ENCODE measurements at regions not wholly inside any gene's neighbourhood (a gene's known extent, or its start where the extent isn't known, plus 50 kb on each side); places are given as distances from the start of the nearest gene placed in this dataset.

DNA sequence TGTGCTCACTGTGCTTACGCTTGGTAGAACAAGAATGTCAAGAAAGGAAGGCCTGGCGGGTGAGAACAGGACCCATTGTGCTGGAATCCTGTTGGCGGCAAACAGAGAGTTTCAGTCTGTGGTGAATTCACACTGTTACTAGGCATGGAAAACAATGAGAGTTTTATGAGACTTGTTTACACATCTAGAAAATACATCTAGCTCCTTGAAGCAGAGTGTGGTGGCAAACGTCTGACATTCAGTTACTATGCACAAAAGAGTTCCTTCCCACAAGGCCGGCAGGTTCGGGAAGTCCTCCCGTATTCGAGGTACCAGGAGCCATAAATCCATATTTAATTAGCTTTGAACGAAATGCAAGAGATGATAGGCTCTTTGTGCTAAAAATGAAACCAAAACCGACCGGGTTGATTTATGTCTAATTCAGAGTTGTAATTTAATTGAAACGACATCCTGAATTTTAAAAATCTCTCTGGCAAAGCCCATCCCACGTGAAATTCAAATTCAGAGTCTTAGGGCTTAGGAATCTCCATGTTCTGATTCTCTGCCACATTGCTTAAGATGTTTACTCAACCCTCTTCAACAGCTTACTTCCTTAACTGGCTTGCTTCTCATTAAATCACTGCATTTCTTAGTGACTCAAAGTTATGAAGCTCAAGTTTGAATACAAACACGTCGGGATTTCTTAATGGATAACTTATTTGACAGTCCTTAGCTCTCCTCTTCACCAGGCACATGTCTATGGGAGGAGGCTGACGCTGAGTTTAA is 299.9 kb upstream of the PITRM1 start:
- TF ChIP-seq POLR2A (IDR thresholded peaks at IDR 0.05; ENCODE audit: extremely low read depth, insufficient read length), result no peak
- TF ChIP-seq, protein P1, sequence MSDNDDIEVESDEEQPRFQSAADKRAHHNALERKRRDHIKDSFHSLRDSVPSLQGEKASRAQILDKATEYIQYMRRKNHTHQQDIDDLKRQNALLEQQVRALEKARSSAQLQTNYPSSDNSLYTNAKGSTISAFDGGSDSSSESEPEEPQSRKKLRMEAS (IDR thresholded peaks at IDR 0.05; ENCODE audit: low read depth, low read length), result no peak
- TF ChIP-seq, protein P2, sequence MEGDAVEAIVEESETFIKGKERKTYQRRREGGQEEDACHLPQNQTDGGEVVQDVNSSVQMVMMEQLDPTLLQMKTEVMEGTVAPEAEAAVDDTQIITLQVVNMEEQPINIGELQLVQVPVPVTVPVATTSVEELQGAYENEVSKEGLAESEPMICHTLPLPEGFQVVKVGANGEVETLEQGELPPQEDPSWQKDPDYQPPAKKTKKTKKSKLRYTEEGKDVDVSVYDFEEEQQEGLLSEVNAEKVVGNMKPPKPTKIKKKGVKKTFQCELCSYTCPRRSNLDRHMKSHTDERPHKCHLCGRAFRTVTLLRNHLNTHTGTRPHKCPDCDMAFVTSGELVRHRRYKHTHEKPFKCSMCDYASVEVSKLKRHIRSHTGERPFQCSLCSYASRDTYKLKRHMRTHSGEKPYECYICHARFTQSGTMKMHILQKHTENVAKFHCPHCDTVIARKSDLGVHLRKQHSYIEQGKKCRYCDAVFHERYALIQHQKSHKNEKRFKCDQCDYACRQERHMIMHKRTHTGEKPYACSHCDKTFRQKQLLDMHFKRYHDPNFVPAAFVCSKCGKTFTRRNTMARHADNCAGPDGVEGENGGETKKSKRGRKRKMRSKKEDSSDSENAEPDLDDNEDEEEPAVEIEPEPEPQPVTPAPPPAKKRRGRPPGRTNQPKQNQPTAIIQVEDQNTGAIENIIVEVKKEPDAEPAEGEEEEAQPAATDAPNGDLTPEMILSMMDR (IDR thresholded peaks at IDR 0.05; ENCODE audit: low read depth, low read length), result no peak
- TF ChIP-seq MYC (IDR thresholded peaks at IDR 0.05; ENCODE audit: low read depth, low read length), result no peak
- H3K4me3 ChIP-seq (ENCODE audit: low read depth, low read length), result no peak overlapping the region
- DNase-seq (ENCODE audit: low read depth), result no peak

DNA sequence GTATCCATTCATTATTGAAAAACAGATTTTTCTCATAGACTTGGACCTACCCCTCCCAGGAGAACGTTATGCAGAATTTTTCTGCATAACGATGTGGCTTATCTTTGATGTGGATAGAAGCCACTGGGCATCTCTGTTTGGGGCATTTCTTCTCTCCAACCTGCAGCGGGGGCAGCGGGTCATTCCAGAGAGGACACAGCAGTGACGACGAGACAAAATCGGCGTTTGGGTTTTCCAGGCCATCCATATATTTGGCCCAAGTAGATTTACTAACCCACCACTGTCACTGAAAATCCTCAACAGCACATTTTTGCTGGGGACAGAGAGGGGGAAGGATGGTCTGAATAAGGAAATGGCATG is 299.3 kb upstream of the PITRM1 start:
- no peak for DNase-seq (ENCODE audit: low read depth)
- H3K4me3 ChIP-seq (ENCODE audit: low read depth, low read length), result no peak overlapping the region
- TF ChIP-seq, protein P2 (IDR thresholded peaks at IDR 0.05; ENCODE audit: low read depth, low read length), result no peak
- TF ChIP-seq POLR2A (IDR thresholded peaks at IDR 0.05; ENCODE audit: extremely low read depth, insufficient read length), result no peak

GRCh38 chr10:3471472-3471871 is 298.9 kb upstream of the PITRM1 start:
- no peak for DNase-seq (ENCODE audit: low read depth)
- TF ChIP-seq MYC (IDR thresholded peaks at IDR 0.05; ENCODE audit: low read depth, low read length) (no peak), POLR2A (IDR thresholded peaks at IDR 0.05; ENCODE audit: extremely low read depth, insufficient read length) (no peak)
- TF ChIP-seq, protein P1 (IDR thresholded peaks at IDR 0.05; ENCODE audit: low read depth, low read length), result no peak
- TF ChIP-seq, protein P2 (IDR thresholded peaks at IDR 0.05; ENCODE audit: low read depth, low read length), result no peak
- no peak overlapping the region for H3K4me3 ChIP-seq (ENCODE audit: low read depth, low read length)

DNA sequence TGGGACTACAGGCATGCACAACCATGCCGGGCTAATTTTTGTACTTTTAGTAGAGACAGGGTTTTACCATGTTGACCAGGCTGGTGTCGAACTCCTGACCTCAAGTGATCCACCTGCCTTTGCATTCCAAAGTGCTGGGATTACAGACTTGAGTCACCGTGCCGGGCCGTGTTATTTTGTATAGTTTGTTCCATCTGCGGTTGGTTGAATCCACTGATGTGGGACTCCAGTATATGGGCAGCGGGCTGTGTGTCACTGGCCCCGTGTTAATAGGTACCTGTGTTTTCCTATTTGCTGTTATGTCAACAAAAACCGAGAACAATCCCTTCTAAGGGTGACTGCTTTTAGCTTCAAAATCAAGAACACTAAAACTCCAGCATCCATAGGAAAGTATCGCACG is 297.6 kb upstream of the PITRM1 start:
- no peak overlapping the region for H3K4me3 ChIP-seq (ENCODE audit: low read depth, low read length)
- no peak for DNase-seq (ENCODE audit: low read depth)
- TF ChIP-seq POLR2A (IDR thresholded peaks at IDR 0.05; ENCODE audit: extremely low read depth, insufficient read length) (no peak), MYC (IDR thresholded peaks at IDR 0.05; ENCODE audit: low read depth, low read length) (no peak)
- TF ChIP-seq, protein P2 (IDR thresholded peaks at IDR 0.05; ENCODE audit: low read depth, low read length), result no peak
- TF ChIP-seq, protein P1 (IDR thresholded peaks at IDR 0.05; ENCODE audit: low read depth, low read length), result no peak

DNA sequence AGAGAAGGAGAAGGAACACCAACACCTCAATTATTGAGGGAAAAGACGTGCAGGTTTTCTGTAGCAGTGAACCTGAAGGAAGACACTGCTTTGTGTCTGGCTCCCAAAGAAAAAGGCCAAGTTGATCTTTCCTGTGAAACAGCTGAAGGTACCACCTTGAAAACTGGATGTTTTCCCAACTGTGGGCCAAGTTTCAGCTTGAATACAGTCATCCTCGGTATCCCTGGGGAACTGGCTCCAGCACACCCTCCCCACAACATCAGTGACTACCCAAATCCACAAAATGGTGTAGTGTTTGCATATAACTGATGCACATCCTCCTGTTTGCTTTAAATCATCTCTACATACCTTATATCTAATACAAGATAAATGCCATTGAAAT is 297.0 kb upstream of the PITRM1 start:
- DNase-seq (ENCODE audit: low read depth), result no peak
- H3K4me3 ChIP-seq (ENCODE audit: low read depth, low read length), result no peak overlapping the region
- TF ChIP-seq, protein P1 (IDR thresholded peaks at IDR 0.05; ENCODE audit: low read depth, low read length), result no peak
- TF ChIP-seq POLR2A (IDR thresholded peaks at IDR 0.05; ENCODE audit: extremely low read depth, insufficient read length) (no peak), MYC (IDR thresholded peaks at IDR 0.05; ENCODE audit: low read depth, low read length) (no peak)
- TF ChIP-seq, protein P2 (IDR thresholded peaks at IDR 0.05; ENCODE audit: low read depth, low read length), result no peak
